HL-60 (cell line): ENCODE measurements at regions not wholly inside any gene's neighbourhood (a gene's known extent, or its start where the extent isn't known, plus 50 kb on each side); places are given as distances from the start of the nearest gene placed in this dataset.

Source experiments
- DNase-seq, 2 experiments: peaks; one replicate each; pipeline ENCODE4 v3.0.0-alpha.2; 2010 to 2020; ENCODE audit warnings: low read depth in 1 of 2, low spot score in 1 of 2
- H3K27ac ChIP-seq: fragments of 250-450 bp; sonication (Bioruptor Pico); replicated peaks from 2 replicates; pipeline ENCODE4 v1.5.1; 2020; ENCODE audit warnings: mild to moderate bottlenecking, moderate library complexity
- H3K27me3 ChIP-seq: fragments of 250-450 bp; sonication (Bioruptor Pico); 2 replicates; pipeline ENCODE4 v1.5.1; 2021; ENCODE audit warnings: mild to moderate bottlenecking, moderate library complexity; ENCODE audit not compliant: insufficient read depth, poor library complexity, severe bottlenecking
- H3K4me3 ChIP-seq: replicated peaks from 2 replicates; pipeline ENCODE4 v1.5.1; 2011; ENCODE audit warnings: mild to moderate bottlenecking, control low read depth, low read length; ENCODE audit not compliant: insufficient read depth
- GABPA ChIP-seq: IDR thresholded peaks from 2 replicates; pipeline ENCODE4 v1.6.1; 2012; ENCODE audit warnings: low read depth
- POLR2AphosphoS5 ChIP-seq: IDR thresholded peaks from 2 replicates; pipeline ENCODE4 v1.6.1; 2012; ENCODE audit warnings: low read depth
- SPI1 ChIP-seq: IDR thresholded peaks from 2 replicates; pipeline ENCODE4 v1.6.1; 2012; ENCODE audit warnings: low read depth, mild to moderate bottlenecking, borderline replicate concordance
- TF ChIP-seq, protein P1 (sequence below): IDR thresholded peaks from 2 replicates; pipeline ENCODE4 v1.6.1; 2012; ENCODE audit warnings: low read depth; ENCODE audit not compliant: insufficient replicate concordance
- TF ChIP-seq, protein P2 (sequence below): IDR thresholded peaks from one replicate; pipeline ENCODE4 v1.5.1; 2011; ENCODE audit warnings: low read length, control low read depth, inconsistent platforms; ENCODE audit not compliant: insufficient read depth

DNA sequence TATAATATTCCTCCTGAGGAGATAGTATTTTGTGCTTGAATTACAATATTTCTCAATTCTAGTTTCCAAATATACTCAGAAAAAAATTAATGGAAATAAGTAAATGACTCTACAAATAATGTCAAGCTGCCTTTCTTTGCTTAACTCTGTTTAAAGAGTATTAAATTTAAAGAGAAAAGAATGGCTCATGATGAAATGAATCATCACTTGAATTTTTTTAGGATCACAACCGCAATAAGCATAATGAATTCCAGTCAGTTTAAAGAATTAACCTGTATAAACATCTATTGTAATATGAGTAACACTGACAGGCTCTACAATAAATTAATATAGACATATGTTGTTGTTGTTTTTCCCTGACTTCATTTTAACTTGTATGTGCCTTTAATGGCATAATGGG, 266.2 kb upstream of the ADGRB3 start:
- Histone ChIP-seq H3K27ac (no peak overlapping the region), H3K27me3 (no peaks in the 10 kb centered on the region), H3K4me3 (no peak overlapping the region)
- TF ChIP-seq SPI1: no peak
- TF ChIP-seq, protein P1, sequence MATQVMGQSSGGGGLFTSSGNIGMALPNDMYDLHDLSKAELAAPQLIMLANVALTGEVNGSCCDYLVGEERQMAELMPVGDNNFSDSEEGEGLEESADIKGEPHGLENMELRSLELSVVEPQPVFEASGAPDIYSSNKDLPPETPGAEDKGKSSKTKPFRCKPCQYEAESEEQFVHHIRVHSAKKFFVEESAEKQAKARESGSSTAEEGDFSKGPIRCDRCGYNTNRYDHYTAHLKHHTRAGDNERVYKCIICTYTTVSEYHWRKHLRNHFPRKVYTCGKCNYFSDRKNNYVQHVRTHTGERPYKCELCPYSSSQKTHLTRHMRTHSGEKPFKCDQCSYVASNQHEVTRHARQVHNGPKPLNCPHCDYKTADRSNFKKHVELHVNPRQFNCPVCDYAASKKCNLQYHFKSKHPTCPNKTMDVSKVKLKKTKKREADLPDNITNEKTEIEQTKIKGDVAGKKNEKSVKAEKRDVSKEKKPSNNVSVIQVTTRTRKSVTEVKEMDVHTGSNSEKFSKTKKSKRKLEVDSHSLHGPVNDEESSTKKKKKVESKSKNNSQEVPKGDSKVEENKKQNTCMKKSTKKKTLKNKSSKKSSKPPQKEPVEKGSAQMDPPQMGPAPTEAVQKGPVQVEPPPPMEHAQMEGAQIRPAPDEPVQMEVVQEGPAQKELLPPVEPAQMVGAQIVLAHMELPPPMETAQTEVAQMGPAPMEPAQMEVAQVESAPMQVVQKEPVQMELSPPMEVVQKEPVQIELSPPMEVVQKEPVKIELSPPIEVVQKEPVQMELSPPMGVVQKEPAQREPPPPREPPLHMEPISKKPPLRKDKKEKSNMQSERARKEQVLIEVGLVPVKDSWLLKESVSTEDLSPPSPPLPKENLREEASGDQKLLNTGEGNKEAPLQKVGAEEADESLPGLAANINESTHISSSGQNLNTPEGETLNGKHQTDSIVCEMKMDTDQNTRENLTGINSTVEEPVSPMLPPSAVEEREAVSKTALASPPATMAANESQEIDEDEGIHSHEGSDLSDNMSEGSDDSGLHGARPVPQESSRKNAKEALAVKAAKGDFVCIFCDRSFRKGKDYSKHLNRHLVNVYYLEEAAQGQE: no peak
- no peak for TF ChIP-seq POLR2AphosphoS5
- TF ChIP-seq, protein P2, sequence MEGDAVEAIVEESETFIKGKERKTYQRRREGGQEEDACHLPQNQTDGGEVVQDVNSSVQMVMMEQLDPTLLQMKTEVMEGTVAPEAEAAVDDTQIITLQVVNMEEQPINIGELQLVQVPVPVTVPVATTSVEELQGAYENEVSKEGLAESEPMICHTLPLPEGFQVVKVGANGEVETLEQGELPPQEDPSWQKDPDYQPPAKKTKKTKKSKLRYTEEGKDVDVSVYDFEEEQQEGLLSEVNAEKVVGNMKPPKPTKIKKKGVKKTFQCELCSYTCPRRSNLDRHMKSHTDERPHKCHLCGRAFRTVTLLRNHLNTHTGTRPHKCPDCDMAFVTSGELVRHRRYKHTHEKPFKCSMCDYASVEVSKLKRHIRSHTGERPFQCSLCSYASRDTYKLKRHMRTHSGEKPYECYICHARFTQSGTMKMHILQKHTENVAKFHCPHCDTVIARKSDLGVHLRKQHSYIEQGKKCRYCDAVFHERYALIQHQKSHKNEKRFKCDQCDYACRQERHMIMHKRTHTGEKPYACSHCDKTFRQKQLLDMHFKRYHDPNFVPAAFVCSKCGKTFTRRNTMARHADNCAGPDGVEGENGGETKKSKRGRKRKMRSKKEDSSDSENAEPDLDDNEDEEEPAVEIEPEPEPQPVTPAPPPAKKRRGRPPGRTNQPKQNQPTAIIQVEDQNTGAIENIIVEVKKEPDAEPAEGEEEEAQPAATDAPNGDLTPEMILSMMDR: no peak
- no peak for TF ChIP-seq GABPA
- DNase-seq: no peak

DNA sequence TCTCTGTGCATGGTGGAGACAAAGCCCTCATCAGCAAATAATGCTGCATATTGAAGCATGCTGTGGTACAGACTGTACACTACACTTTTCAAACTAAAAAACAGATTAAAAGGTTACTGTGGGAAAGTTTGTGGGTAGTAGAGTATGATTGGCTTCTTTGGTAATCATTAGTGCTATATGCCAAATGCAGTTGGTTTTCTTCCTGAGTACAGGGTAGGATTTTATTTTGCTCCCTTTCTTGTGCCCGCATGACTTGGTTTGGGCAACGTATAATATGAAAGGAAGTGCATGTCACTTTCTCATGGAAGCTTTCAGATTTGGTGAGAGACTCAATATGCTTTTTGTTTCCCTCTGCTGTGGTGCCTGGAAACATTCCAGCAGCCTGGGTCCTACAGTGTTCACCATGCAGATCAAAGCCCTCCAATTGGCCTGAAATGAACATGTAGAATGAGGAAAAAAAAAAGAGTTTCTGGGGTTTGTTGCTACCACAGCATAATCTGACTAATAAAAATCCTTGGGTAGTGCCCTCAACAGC, 270.7 kb upstream of the ADGRB3 start:
- H3K27ac ChIP-seq: no peak overlapping the region
- DNase-seq: no peak
- H3K27me3 ChIP-seq: no peaks in the 10 kb centered on the region
- no peak overlapping the region for H3K4me3 ChIP-seq
- TF ChIP-seq, protein P1: no peak

GRCh38 chr6:68343901-68344300, 291.2 kb upstream of the ADGRB3 start:
- no peak overlapping the region for H3K27ac ChIP-seq
- TF ChIP-seq, protein P1: no peak
- TF ChIP-seq GABPA (no peak), SPI1 (no peak), POLR2AphosphoS5 (no peak)
- TF ChIP-seq, protein P2: peak; percentile 44
- no peak overlapping the region for H3K4me3 ChIP-seq
- no peaks in the 10 kb centered on the region for H3K27me3 ChIP-seq
- peak in 1 of 2 experiments; percentile 48 for DNase-seq

DNA sequence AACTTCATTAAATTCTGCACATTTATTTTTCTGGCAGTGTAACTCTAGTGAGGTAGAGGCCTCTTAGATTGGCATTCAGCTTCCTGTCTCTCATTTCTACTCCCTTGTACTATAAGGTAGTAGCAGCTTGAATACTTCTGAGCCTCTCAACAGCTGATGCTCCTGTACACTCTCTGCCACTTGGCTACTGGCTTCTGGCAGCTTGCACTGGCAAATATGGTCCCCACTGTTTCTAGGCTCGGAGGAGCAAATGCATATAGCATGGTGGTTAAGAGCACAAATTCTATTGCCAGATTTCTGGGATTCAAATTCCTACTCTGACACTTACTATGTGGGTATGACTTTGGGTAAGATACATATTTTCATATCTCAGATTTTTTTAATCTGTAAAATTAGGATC, 292.8 kb upstream of the ADGRB3 start:
- no peak for DNase-seq
- Histone ChIP-seq H3K27ac (no peak overlapping the region), H3K4me3 (no peak overlapping the region), H3K27me3 (no peaks in the 10 kb centered on the region)
- TF ChIP-seq SPI1 (no peak), GABPA (no peak), POLR2AphosphoS5 (no peak)
- TF ChIP-seq, protein P2: no peak
- TF ChIP-seq, protein P1: no peak
